SHP77 (cell line): ENCODE measurements at regions not wholly inside any gene's neighbourhood (a gene's known extent, or its start where the extent isn't known, plus 50 kb on each side); places are given as distances from the start of the nearest gene placed in this dataset.
"Not testable (repeated sequence)": the region's sequence is repeated elsewhere in the genome, so short reads cannot be mapped to it uniquely, and the experiment has no call there.

Experiments used
- DNase-seq, 2 experiments: peaks; one replicate each; lab custom pipeline; 2025; lab: John Stamatoyannopoulos, UW

DNA sequence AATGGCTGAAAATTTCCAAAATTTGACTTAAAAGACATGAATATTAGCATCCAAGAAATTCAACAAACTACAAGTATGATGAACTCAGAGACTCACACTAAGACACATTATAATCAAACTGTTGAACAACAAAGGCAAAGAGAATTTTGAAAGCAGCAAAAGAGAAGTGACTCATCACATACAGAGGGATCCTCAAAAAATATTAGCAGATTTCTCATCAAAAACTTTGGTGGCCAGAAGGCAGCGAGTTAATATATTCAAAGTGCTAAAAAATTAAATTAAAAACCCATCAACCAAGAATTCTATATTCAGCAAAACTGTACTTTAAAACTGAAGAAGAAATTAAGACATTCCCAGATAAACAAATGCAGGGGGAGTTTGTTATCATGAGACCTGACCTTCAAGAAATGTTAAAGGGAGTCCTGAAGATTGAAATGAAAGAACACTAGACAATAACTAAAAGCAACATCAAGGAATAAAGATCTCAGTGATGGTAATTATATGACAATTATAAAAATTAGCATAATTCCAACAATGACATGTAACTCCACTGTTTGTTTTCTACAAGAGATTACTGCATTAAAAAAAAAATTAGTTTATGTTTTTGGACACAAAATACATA is 150.0 kb downstream of the RNASET2 start:
- no peak for DNase-seq

DNA sequence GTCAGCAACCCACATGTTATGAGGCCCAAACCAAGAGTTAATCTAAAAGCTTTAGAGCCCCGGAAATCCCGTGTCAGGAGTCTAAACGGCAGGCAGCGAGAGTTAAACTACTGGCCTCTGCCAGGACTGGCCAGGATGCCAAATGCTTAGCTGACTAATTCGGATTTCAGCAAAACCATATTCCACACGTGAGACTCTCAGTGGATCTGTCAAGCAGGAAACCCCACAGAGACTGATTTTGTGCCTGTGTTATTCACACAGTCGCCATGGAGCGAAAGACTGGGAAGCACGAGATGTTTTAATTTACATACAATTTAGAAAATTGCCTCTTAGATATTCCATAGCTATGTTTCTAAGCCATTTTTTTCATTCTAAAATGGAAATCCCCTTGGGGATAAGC is 152.9 kb downstream of the RNASET2 start:
- no peak for DNase-seq

DNA sequence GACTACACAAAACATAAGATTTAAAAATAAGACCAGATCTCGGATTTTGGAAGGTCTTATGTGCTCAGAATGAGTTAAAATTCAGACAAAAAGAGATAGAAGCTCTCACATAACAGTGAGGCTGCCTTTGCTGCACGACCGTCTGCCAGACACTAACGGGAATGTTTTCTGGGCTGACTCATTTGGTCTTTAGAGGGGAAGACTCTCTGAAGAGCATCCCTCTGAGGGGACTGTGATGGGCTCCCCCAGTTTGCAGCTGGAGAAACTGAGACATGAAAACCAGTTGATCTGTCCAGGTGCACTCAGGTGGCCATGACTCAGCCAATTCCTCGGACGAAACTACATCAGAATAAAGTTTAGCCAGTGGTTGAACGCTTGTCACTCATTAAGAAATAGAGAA is 153.9 kb downstream of the RNASET2 start:
- no peak for DNase-seq

DNA sequence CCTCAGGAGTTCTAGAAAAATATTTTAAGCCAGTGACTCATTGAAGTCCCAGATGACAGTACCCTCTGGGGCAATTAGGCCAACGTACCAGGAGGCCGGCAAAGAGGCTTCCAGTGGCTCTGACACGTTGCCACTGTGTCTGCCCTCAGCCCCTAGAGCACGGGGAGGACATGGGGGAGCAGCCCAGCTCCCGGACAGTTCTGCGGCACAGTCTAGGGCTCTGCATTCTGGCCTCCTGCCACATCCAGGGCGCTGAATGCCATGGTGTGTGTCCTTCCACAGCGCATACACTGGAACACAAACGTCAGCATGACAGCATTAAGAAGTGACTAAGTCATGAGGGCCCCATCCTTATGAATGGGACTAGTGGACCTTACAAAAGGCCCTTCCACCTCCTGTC is 156.2 kb downstream of the RNASET2 start:
- no peak for DNase-seq

DNA sequence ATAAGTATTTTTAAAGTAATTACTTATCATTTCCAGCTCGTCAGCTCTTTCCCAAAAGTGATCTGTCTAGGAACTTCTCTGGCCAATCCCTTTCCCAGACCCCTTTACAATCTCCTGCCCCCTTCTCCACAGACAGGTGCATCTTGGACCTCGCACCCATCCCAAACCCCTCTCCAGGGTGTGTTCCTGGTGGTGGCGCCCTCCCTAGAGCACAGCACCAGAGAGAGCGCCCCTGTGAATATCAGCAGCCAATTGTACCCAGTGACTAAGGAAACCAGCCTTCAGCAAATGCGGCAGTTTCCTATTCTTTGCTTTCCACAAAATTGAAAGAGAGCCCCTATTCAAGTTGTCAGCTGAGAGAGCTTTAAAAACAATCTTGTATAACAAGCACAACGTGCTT is 157.7 kb downstream of the RNASET2 start:
- DNase-seq = no peak

DNA sequence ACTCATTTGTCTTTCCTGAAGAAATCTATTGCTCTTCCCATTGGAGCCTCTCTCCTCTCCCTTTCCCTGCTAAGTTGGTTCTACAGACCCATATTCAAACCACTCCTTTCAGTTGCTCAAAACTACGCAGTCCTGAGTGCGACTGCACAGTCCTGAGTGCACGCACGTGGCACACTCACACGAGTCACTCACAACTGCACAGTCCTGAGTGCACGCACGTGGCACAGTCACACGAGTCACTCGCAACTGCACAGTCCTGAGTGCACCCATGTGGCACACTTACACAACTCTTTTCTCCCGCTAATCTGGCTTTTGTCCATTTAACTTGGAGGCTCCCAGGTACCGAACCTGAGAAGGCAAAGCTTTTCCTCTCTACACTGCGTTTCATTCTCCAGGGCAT is 159.7 kb downstream of the RNASET2 start:
- DNase-seq = no peak

DNA sequence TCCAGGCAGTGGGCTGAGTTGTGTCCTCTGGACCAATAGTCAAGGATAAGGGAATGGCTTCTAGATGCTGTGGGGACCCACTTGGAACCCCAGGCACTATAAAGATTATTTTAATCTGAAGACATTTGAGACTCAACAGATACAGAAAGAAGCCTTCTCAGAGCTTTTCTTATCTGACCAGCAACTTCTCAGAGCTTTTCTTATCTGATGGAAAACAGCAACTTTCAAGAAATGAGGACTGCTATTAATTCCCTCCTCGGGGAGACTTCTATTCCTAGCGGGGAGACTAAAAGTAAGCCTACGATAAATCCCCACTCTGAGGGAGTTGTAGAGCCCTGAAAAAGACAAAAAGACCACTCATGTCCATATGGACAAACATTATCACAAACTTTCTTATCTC is 160.5 kb downstream of the RNASET2 start:
- DNase-seq = no peak

DNA sequence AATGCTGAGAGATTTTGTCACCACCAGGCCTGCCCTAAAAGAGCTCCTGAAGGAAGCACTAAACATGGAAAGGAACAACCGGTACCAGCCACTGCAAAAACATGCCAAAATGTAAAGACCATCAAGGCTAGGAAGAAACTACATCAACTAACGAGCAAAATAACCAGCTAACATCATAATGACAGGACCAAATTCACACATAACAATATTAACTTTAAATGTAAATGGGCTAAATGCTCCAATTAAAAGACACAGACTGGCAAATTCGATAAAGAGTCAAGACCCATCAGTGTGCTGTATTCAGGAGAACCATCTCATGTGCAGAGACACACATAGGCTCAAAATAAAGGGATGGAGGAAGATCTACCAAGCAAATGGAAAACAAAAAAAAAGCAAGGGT is 163.8 kb upstream of the RPS6KA2 start:
- not testable (repeated sequence) for DNase-seq

DNA sequence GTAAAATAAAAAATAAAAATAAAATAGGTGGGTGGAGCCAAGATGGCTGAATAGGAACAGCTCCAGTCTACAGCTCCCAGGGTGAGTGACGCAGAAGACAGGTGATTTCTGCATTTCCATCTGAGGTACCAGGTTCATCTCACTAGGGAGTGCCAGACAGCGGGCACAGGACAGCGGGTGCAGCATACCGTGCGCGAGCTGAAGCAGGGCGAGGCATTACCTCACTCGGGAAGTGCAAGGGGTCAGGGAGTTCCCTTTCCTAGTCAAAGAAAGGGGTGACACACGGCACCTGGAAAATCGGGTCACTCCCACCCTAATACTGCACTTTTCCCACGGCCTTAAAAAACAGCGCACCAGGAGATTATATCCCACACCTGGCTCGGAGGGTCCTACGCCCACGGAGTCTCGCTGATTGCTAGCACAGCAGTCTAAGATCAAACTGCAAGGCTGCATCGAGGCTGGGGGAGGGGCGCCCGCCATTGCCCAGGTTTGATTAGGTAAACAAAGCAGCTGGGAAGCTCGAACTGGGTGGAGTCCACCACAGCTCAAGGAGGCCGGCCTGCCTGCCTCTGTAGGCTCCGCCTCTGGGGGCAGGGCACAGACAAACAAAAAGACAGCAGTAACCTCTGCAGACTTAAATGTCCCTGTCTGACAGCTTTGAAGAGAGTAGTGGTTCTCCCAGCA is 161.9 kb upstream of the RPS6KA2 start:
- DNase-seq = not testable (repeated sequence)

DNA sequence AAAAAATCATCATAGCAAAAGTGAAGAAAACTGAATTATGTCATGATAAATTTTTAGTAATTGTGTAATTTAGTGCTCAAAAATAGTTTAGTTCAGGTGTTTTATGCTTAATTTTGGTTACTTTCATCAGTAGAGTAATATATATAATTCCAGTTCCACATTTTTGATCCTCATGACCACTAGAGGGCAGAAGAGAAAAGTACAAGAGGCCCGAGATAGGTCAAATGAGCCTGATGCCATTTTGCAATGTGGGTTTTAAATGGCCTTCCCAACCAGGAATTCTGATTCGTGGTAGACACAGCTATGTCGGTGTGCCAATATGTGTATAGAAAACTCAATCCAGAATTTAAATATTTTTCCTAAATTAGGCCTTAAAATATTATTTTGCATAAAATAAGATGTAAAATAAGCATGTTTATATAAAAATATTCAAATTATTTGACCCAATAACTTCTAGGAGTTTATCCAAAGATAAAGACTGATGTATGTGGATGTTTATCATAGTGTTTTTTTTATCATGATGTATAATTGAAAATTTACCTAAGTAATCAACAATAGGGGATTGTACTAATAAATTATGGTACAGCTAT is 159.7 kb upstream of the RPS6KA2 start:
- DNase-seq = peak; percentile 68 to 87

DNA sequence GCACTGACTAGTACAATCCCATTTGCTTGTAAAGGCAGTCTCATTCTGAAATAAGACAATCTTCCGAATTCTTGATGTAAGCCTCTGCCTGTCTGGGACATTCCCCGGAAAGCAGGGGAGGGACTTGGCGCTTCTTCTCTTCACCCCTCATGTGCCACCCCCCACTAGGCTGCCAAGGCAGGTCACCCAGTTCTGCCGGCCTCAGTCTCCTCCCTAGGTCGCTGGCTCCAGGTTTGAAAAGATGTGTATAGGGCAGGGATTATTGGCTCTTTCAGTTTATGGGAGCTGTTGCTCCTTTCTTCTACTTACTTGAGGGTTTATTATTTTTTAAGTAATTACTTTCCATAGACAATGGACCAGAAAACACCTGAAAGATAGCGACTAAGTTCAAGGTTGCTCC is 158.1 kb upstream of the RPS6KA2 start:
- no peak for DNase-seq

DNA sequence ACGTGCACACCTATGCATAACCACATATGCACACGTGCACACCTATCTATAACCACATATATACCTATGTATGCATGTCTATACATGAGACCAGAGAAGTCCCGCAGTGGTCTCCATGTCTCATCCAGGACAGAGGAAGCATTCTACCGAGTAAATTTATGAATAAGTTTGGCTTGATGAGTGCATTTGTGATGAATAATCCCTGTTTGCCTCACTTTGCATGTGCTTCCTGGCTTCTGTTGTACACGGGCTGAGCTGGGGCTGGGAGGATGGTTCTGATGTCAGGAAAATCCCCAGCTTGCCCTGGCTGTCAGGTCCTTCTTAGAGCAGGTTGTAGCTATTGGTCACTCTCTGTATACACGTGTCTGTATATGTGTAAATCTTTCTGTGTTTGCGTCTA is 157.6 kb upstream of the RPS6KA2 start:
- DNase-seq = no peak

DNA sequence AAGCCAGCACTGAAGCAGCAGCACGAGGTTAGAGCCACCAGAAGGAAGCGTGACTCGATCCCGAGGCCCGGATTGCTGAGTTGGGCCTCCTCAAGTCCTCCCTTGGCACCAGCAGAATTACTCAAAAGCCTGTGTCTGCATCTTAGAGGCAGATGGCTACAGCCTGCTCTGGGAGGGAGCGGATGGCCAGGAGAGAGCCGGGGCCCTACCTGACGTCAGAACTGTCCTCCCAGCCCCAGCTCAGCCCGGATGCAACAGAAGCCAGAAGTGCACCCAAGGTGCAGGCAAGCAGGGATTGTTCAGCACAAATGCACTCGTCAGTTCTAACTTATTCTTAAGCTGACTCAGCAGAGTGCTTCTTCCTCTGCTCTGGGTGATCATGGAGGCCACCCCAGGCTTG is 155.5 kb upstream of the RPS6KA2 start:
- peak in 1 of 2 experiments; percentile 42 for DNase-seq

DNA sequence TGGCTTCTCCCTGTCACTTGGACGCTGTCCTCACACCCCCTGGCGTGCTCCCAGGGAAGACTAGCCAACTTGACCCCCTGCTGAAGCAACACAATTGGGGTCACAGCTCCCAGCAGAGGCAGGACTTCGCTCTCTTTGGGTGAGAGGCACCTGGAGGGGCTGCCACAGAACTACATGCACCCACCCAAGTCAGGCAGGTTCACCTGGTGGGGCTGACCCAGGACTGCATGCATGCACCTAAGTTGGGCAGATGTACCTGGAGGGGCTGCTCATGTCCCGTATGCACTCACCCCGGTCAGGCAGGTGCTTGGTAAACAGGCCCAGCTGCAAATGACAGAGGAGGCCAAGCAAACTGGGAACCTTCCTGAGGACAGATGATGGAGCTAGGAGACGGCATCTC is 154.3 kb upstream of the RPS6KA2 start:
- DNase-seq = no peak

DNA sequence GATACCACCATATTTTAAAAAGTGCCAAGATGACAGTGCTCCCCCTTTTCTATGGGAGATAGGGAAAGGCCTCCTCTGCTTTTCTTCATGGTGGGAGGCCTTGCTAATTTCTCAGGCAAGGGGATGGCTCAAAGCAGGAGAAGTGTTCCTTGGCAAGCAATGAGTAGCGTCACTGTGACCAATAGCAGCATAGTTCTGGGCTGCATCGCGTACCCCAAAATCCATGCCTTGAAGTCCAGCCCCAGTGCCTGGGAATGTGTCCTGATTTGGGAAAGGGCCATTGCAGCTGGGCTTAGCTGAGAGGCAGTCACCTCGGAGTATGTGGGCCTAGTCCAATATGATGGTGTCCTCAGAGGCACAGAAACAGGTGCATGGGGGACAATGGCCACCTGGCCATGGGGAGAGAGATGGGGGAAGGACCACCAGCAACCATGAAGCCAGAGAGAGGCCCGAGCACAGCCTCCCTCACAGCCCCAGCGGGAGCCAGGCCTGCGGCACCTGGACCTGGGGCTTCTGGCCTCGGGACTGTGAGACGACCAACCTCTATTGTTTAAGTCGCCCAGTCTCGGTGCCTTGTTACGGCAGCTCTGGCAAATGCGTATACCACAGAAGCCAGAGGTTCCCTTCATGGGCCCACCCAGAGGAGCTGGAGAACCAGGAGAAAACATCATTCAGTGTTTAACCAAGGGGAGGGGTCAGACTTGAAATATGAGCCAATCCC is 153.1 kb upstream of the RPS6KA2 start:
- DNase-seq = no peak

DNA sequence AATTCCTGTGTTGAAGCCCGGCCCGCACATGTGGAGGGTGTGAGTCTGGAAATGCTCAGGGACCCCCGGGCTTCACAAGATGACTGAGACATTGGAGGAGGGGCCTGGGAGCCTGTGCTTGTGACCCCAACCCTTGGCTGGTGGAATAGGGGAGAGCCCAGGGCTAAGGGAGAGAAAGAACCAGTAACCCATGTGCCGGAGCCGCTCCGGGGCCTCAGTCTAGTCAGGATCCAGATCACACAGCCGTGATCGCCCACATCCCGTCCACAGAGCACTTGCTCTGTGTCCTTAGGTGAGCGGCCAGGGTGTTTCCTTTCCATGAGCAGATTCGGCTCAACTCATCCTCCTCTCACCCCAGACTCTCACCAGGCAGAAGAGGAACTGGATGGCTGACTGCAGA is 152.3 kb upstream of the RPS6KA2 start:
- no peak for DNase-seq

DNA sequence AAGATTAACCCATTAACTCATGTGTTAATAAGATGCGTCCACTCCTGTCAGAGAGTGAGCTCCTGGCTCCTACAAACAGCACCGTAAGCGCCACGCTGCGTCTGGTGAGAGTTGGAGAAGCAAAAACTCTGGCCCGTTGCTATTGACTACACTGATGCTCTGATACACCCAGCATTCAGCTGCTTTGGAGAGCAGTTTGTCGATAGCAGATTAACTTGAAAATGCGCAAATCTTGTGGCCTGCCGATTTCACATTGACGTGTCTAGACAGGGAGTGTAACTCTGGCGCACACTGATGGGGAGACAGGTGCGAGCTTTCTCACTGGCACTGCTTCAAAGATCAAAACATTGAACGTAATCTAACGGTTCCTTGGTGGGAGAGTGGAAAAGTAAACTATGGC is 151.7 kb upstream of the RPS6KA2 start:
- DNase-seq = no peak

DNA sequence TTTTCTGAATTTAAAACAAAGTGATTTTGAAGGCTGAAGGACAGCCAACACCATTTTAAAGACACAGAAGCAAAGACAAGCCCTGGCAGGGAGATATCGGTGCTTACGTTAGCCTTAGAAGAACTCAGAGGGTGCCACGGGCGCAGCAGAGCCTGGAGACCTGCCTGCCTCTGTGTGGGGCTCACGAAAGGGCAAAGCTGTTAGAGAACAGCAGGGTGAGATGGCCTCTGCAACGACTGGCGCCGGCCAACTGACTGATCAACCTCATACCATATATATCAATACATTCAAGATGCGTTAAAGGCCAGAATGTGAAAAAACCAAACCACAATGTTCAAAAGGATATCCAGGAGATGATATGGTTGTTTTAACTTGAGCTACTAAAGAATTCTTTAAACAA is 151.0 kb upstream of the RPS6KA2 start:
- no peak for DNase-seq

DNA sequence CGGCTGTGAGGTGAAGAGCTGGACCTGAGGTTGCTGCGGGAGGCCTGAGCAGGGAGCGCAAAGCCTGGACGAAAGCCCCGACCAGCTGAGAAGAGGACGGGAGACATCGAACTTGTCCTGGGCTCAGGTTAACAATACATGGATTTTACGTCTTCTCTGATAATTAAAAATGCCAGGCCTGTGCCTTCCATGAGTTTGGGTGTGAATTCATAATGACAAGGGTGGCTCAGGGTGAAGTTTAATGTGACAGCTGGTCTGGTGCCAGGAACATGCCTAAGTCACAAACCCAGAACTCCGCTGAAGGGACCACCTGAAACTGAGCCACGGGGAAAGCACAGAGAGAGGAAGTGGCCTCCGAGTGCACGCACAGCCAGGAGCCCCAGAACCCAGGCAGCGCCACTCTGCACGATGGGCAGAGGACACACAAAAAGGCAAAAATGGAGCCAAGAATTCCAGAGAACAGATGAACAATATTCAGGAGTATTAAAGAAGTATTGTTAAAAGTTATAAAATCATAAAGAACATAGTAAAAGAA is 150.1 kb upstream of the RPS6KA2 start:
- DNase-seq = no peak

DNA sequence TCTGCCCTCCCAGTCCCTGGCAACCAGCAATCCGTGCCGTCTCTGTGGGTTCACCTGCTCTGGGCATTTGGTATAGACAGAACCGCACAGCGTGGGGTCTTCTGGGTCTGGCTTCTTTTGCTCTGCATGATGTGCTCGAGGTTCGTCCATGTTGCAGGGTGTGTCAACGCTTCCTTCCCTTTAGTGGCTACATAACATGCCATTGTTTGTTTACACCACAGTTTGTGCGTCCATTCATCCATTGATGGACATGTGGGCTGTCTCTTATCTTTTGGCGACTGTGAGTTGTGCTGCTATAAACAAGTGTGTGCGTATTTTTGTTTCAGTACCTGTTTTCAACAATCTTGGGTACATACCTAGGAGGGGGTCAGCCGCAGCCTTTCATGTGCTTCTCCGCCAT is 149.5 kb upstream of the RPS6KA2 start:
- DNase-seq = no peak

DNA sequence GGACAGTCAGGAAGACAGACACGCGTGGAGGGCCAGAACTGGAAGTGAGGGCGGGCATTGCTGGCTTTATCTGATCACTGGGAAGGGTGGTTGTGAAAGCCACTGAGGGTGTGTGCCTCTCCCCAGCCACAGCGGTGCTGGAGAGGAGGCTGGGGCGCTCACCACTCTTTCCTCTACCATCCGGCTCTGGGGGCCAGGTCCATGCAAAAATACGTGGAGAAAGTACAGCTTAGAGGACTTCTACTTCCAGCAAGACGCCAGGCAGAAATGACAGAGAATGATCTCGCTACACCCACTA is 148.8 kb upstream of the RPS6KA2 start:
- DNase-seq = no peak

DNA sequence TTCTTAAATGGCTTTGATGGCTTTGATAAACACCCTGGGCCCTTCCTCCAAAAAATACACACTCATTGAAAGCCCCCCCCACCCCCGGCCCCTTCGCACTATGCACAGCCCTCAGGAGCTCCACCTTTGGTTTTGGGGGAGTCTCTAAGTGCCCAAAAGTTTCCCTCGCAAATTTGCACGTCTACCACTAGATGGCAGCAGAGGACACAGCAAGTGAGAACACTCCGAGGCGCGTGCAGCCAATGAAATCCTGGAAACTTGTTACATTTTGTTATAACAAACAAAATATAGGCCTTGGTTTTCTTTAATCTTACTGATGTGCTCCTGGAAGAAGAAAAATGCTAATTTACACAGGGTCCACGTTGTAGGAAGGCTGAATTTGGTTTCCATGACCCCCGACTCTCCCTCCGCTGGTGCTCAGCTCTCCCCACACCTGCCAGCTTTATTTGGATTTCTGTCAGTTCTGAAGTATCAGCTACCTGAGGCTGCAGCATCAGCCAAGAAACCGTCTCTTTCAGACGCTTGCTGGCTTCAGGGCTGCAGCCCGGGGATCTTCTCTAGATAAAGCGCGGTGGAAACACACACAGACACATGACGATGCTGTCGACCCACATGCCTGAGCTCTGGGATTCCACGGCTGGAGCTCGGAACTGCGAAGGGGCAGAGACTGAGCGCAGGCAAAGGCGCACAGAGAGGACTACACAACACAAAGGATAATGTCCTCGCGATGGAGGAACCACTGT is 148.3 kb upstream of the RPS6KA2 start:
- DNase-seq = peak; percentile 65 to 66
